Neural progenitor cell (in vitro differentiated cells): ENCODE measurements at regions not wholly inside any gene's neighbourhood (a gene's known extent, or its start where the extent isn't known, plus 50 kb on each side); places are given as distances from the start of the nearest gene placed in this dataset.

ENCODE experiments used
- EZH2 ChIP-seq: fragments of 200-600 bp; sonication (generic); IDR thresholded peaks from 2 replicates; pipeline ENCODE4 v1.6.1; 2017; ENCODE audit warnings: antibody characterized with exemption, mild to moderate bottlenecking, moderate library complexity
- EZH2phosphoT487 ChIP-seq: fragments of 200-600 bp; sonication (generic); IDR thresholded peaks from 2 replicates; pipeline ENCODE4 v1.6.1; 2017; ENCODE audit warnings: antibody characterized with exemption
- TF ChIP-seq, protein P1 (sequence below): fragments of 200-600 bp; sonication (generic); IDR thresholded peaks from 2 replicates; pipeline ENCODE4 v1.5.1; 2017; ENCODE audit warnings: antibody characterized with exemption, mild to moderate bottlenecking

- TF ChIP-seq, protein P1, sequence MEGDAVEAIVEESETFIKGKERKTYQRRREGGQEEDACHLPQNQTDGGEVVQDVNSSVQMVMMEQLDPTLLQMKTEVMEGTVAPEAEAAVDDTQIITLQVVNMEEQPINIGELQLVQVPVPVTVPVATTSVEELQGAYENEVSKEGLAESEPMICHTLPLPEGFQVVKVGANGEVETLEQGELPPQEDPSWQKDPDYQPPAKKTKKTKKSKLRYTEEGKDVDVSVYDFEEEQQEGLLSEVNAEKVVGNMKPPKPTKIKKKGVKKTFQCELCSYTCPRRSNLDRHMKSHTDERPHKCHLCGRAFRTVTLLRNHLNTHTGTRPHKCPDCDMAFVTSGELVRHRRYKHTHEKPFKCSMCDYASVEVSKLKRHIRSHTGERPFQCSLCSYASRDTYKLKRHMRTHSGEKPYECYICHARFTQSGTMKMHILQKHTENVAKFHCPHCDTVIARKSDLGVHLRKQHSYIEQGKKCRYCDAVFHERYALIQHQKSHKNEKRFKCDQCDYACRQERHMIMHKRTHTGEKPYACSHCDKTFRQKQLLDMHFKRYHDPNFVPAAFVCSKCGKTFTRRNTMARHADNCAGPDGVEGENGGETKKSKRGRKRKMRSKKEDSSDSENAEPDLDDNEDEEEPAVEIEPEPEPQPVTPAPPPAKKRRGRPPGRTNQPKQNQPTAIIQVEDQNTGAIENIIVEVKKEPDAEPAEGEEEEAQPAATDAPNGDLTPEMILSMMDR = peak; percentile 31
- TF ChIP-seq EZH2 = no peak
- no peak for TF ChIP-seq EZH2phosphoT487
These were observed 543.1 kb upstream of the RIOK2 start for GRCh38 chr5:97726106-97726505.
